SU-DHL-6 (cell line): ENCODE measurements at regions not wholly inside any gene's neighbourhood (a gene's known extent, or its start where the extent isn't known, plus 50 kb on each side); places are given as distances from the start of the nearest gene placed in this dataset.

ENCODE experiments used
- CTCF ChIP-seq: fragments of 200-600 bp; sonication (generic); IDR thresholded peaks from one replicate; pipeline ENCODE4 v1.5.1; 2017; ENCODE audit warnings: antibody characterized with exemption, mild to moderate bottlenecking, low read length, moderate library complexity; ENCODE audit not compliant: insufficient read depth, poor library complexity, severe bottlenecking
- EZH2phosphoT487 ChIP-seq: fragments of 200-600 bp; sonication (generic), shearing (Covaris generic); conservative IDR thresholded peaks from 2 replicates; pipeline ENCODE4 v1.6.1; 2018; ENCODE audit warnings: mild to moderate bottlenecking, antibody characterized with exemption, low read length, moderate library complexity, mixed read lengths

- TF ChIP-seq CTCF (no peak), EZH2phosphoT487 (no peak)
Measured at GRCh38 chr6:90442366-90442765, 144.5 kb downstream of the MAP3K7 start.
